ENCODE measurements at regions not wholly inside any gene's neighbourhood (a gene's known extent, or its start where the extent isn't known, plus 50 kb on each side); places are given as distances from the start of the nearest gene placed in this dataset.

DNA sequence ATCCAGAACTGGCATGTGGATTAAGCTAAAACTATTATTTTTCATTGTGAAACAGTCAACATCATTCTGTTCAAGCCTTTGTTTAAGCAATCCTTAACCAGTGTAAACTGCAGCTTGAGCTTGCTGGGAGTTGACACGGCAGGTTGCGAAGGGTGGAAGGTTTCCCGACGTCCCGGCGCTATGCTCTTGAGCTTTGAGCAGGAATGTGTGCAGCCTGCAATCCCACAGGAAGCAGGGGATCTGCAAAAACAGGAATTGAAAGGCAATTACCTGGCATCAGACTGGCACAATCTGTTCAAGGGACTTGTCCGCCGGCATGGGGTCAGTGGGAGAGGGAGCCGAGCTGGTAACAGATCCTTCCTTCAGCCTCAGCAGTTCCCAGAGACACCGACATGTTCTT lies 586.7 kb upstream of the SGCG start:
- TF ChIP-seq EP300 (IDR thresholded peaks at IDR 0.05) (no peak), POLR2A (IDR thresholded peaks at IDR 0.05) (no peak), CTCF (IDR thresholded peaks at IDR 0.05) (no peak)
